ENCODE measurements at regions not wholly inside any gene's neighbourhood (a gene's known extent, or its start where the extent isn't known, plus 50 kb on each side); places are given as distances from the start of the nearest gene placed in this dataset.

DNA sequence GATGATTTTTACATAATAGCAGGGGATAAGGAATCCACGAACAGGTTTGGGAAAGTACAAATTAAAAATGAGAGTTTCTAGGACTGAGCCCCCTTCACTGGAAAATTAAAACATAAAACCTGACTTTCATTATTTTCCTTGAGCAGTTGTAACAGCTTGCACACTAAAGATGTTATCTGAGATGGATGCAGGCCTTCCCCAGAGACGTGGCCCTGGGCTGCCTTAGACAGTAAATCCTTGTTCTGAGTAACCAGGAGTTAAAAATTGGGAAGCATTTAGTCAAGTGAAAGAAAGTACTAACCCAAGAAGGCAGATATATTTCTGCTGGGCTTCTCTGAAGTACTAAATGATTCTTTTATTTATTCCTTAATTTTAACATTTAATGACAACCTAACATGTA, 432.2 kb upstream of the KIF2B start:
- no peaks in the 10 kb centered on the region for H3K27me3 Mint-ChIP-seq
- ATAC-seq: no peak
- H3K9me3 Mint-ChIP-seq: peaks cover 6% of the 10 kb centered on the region
- no peak for DNase-seq
- CTCF ChIA-PET: no interaction called here
- no peak overlapping the region for H3K4me3 Mint-ChIP-seq
- intact Hi-C loops (cut with micrococcal nuclease): no loop called here
- no peak overlapping the region for H3K27ac Mint-ChIP-seq
- TF ChIP-seq, protein P1, sequence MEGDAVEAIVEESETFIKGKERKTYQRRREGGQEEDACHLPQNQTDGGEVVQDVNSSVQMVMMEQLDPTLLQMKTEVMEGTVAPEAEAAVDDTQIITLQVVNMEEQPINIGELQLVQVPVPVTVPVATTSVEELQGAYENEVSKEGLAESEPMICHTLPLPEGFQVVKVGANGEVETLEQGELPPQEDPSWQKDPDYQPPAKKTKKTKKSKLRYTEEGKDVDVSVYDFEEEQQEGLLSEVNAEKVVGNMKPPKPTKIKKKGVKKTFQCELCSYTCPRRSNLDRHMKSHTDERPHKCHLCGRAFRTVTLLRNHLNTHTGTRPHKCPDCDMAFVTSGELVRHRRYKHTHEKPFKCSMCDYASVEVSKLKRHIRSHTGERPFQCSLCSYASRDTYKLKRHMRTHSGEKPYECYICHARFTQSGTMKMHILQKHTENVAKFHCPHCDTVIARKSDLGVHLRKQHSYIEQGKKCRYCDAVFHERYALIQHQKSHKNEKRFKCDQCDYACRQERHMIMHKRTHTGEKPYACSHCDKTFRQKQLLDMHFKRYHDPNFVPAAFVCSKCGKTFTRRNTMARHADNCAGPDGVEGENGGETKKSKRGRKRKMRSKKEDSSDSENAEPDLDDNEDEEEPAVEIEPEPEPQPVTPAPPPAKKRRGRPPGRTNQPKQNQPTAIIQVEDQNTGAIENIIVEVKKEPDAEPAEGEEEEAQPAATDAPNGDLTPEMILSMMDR (IDR thresholded peaks at IDR 0.05): no peak
- H3K4me1 Mint-ChIP-seq (ENCODE audit: low read depth): no peaks in the 10 kb centered on the region
- POLR2A ChIA-PET: no interaction called here
- H3K36me3 Mint-ChIP-seq (ENCODE audit: low read depth): no peaks in the 10 kb centered on the region

DNA sequence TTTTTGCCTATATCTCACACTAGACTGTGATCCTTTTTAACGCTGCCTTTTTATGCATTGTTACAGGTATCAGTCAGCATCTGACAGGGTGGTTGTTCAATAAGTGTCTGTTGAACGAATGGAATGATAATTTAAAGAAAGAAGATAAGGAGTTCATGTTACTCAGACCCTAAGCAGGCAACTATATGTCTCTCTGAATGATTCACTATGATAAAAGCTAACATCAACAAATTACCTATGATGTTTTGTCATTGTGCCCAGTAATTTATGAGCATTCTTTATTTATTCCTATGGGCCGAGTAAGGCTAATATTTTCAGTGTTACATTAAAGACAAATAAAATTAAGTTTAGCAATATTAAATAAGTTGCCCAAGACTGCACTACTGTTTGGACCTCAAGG, 435.0 kb upstream of the KIF2B start:
- Mint-ChIP-seq H3K4me3 (no peak overlapping the region), H3K27me3 (no peaks in the 10 kb centered on the region), H3K27ac (no peak overlapping the region), H3K36me3 (ENCODE audit: low read depth) (no peaks in the 10 kb centered on the region), H3K4me1 (ENCODE audit: low read depth) (no peaks in the 10 kb centered on the region), H3K9me3 (peaks cover 5% of the 10 kb centered on the region)
- intact Hi-C loops (cut with micrococcal nuclease): no loop called here
- TF ChIP-seq, protein P1 (IDR thresholded peaks at IDR 0.05): no peak
- ChIA-PET CTCF (no interaction called here), POLR2A (no interaction called here)
- no peak for ATAC-seq
- DNase-seq: no peak

DNA sequence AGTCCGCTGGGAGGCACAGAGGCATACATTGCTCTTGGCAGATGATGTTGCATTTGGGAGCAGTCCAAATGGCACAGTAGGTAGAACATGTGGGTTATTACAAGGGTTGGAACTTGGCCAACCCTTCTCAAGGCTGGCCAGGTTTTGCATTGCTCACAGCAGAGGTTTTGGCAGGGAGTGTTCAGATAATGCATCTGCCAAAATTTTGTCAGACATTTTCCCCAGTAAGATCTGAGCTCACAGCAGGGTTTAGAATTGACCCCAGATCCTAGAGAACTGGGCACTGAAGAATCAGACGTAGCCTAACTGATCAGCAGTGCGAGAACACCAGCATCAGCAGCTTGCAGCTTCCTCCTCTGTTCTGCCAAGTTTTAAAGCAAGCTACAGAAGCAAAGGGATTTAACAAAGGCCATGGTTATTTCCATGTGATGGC, 468.8 kb upstream of the KIF2B start:
- POLR2A ChIA-PET: no interaction called here
- Mint-ChIP-seq H3K27ac (no peak overlapping the region), H3K4me3 (no peak overlapping the region), H3K27me3 (no peaks in the 10 kb centered on the region), H3K4me1 (ENCODE audit: low read depth) (no peaks in the 10 kb centered on the region), H3K36me3 (ENCODE audit: low read depth) (no peaks in the 10 kb centered on the region), H3K9me3 (peaks cover 5% of the 10 kb centered on the region)
- TF ChIP-seq, protein P1 (IDR thresholded peaks at IDR 0.05): no peak
- no peak for DNase-seq
- no peak for ATAC-seq
- CTCF ChIA-PET: no interaction called here
- intact Hi-C loops (cut with micrococcal nuclease): no loop called here

DNA sequence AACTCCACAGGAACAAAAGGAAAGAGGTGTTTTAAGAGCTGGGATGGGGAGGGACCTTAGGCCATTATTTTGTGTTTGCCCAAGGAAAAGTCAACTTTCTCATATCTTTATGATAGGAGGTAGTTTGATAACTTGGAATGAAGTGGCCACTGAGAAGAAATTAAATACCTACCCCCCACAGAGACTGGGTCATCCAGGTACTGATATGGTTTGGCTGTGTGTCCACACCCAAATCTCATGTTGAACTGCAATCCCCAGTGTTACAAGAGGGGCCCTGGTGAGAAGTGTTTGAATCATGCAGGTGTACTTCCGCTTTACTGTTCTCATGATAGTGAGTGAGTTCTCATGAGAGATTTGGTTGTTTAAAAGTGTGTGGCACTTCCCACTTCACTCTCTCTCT, 477.9 kb upstream of the KIF2B start:
- no peaks in the 10 kb centered on the region for H3K4me1 Mint-ChIP-seq (ENCODE audit: low read depth)
- H3K9me3 Mint-ChIP-seq: peaks cover 20% of the 10 kb centered on the region
- H3K4me3 Mint-ChIP-seq: no peak overlapping the region
- POLR2A ChIA-PET: no interaction called here
- no peaks in the 10 kb centered on the region for H3K27me3 Mint-ChIP-seq
- H3K36me3 Mint-ChIP-seq (ENCODE audit: low read depth): no peaks in the 10 kb centered on the region
- CTCF ChIA-PET: no interaction called here
- no peak for ATAC-seq
- intact Hi-C loops (cut with micrococcal nuclease): no loop called here
- no peak for DNase-seq
- TF ChIP-seq, protein P1 (IDR thresholded peaks at IDR 0.05): no peak
- no peak overlapping the region for H3K27ac Mint-ChIP-seq

DNA sequence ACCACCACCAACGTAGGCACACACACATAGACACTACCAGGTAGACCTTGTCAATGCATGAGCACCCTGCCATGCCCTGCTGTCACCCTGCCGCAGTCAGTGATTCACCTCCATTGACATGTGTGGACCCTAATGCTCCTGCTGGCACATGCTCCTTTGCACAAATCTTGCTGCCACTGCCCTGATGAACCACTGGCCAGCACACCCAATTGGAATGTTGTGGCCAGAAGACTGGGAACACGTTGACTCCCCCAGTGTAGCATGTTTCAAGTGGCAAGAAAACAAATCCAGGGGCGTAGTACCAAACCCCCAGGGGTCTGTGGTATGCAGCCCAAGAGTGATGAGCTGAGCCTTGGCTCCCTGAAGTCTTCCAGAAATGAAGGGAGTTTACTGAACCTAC, 486.4 kb upstream of the KIF2B start:
- intact Hi-C loops (cut with micrococcal nuclease): no loop called here
- no peaks in the 10 kb centered on the region for H3K27me3 Mint-ChIP-seq
- no peaks in the 10 kb centered on the region for H3K4me1 Mint-ChIP-seq (ENCODE audit: low read depth)
- H3K36me3 Mint-ChIP-seq (ENCODE audit: low read depth): no peaks in the 10 kb centered on the region
- H3K27ac Mint-ChIP-seq: no peak overlapping the region
- no peak overlapping the region for H3K4me3 Mint-ChIP-seq
- CTCF ChIA-PET: no interaction called here
- peaks cover 12% of the 10 kb centered on the region for H3K9me3 Mint-ChIP-seq
- ATAC-seq: no peak
- no peak for DNase-seq
- POLR2A ChIA-PET: no interaction called here
- TF ChIP-seq, protein P1 (IDR thresholded peaks at IDR 0.05): no peak

Data from activated CD8-positive, alpha-beta T cell treated with anti-CD3 and anti-CD28 coated beads for 36 hours (primary cell).